ENCODE measurements at regions not wholly inside any gene's neighbourhood (a gene's known extent, or its start where the extent isn't known, plus 50 kb on each side); places are given as distances from the start of the nearest gene placed in this dataset.

DNA sequence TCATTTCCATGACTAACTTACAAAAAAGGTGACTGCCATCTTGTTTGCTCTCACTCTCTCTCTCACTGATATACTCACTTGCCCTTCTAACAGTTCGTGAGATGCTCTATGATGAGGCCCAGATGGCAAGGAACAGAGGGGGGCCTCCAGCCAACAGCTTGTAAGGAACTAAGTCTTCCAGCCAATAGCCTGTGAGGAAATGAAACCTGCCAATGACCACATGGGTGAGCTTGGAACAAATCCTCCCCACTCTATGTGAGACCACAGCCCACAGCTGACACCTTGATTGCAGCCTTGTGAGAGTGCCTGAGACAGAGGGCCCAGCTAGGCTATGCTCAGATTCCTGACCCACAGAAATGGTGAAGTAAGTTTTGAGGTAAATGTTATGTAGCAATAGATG lies 153.7 kb downstream of the HHIPL2 start:
- no peak for TF ChIP-seq EZH2 (IDR thresholded peaks at IDR 0.05; ENCODE audit: borderline replicate concordance)
- no peak for TF ChIP-seq CTCF (IDR thresholded peaks at IDR 0.05; ENCODE audit: poor library complexity)

Data from hepatocyte (in vitro differentiated cells).